D721Med (cell line): ENCODE measurements at regions not wholly inside any gene's neighbourhood (a gene's known extent, or its start where the extent isn't known, plus 50 kb on each side); places are given as distances from the start of the nearest gene placed in this dataset.

Source experiments
- DNase-seq: peaks from one replicate; pipeline ENCODE4 v3.0.0; 2011; ENCODE audit warnings: low spot score; ENCODE audit not compliant: insufficient read length
- FAIRE-seq: peaks from 2 replicates; lab custom pipeline; 2011; peaks lifted over from hg19 to GRCh38; lab: Jason Lieb, UNC
- CTCF ChIP-seq: IDR thresholded peaks from 2 replicates; pipeline ENCODE4 v1.5.1; 2012; ENCODE audit warnings: mild to moderate bottlenecking, control low read depth; ENCODE audit not compliant: insufficient read depth; ENCODE audit errors: missing control alignments

GRCh38 chr18:69143084-69143483 lies 257.6 kb upstream of the DOK6 start:
- DNase-seq, result no peak
- TF ChIP-seq CTCF, result no peak
- FAIRE-seq, result no peak

GRCh38 chr18:69152436-69152835 lies 248.3 kb upstream of the DOK6 start:
- TF ChIP-seq CTCF, result no peak
- DNase-seq (no peak), FAIRE-seq (no peak)

GRCh38 chr18:69157906-69158305 lies 242.8 kb upstream of the DOK6 start:
- FAIRE-seq (no peak), DNase-seq (no peak)
- TF ChIP-seq CTCF, result no peak

- DNase-seq, result no peak
- TF ChIP-seq CTCF, result no peak
- FAIRE-seq, result no peak
Measured at GRCh38 chr18:69158944-69159343, 241.7 kb upstream of the DOK6 start.

- DNase-seq (no peak), FAIRE-seq (no peak)
- TF ChIP-seq CTCF, result no peak
Measured at GRCh38 chr18:69161383-69162028, 239.2 kb upstream of the DOK6 start.

GRCh38 chr18:69162649-69163048 lies 238.0 kb upstream of the DOK6 start:
- TF ChIP-seq CTCF, result no peak
- no peak for DNase-seq
- FAIRE-seq, result no peak

- no peak for DNase-seq
- TF ChIP-seq CTCF, result no peak
- no peak for FAIRE-seq
Measured at GRCh38 chr18:69172046-69172445, 228.6 kb upstream of the DOK6 start.
